ENCODE measurements at regions not wholly inside any gene's neighbourhood (a gene's known extent, or its start where the extent isn't known, plus 50 kb on each side); places are given as distances from the start of the nearest gene placed in this dataset.

GRCh38 chr4:38189445-38189844 lies 229.2 kb downstream of the PTTG2 start:
- no peak for TF ChIP-seq CTCF (conservative IDR thresholded peaks at IDR 0.05)
- no peak overlapping the region for H3K27ac Mint-ChIP-seq
- peaks cover 9% of the 10 kb centered on the region for H3K4me1 Mint-ChIP-seq (ENCODE audit: unreplicated experiment)

GRCh38 chr4:38190717-38191178 lies 230.6 kb downstream of the PTTG2 start:
- no peak for DNase-seq (ENCODE audit: extremely low spot score, unreplicated experiment)
- no peak overlapping the region for H3K27ac Mint-ChIP-seq

More at GRCh38 chr4:38189445-38189844, 229.2 kb downstream of the PTTG2 start:
- no peak overlapping the region for H3K4me3 Mint-ChIP-seq
- DNase-seq (ENCODE audit: extremely low spot score, unreplicated experiment) = no peak
- H3K27me3 Mint-ChIP-seq = no peaks in the 10 kb centered on the region
- peaks cover 6% of the 10 kb centered on the region for H3K9me3 Mint-ChIP-seq
- H3K36me3 Mint-ChIP-seq = no peaks in the 10 kb centered on the region

DNA sequence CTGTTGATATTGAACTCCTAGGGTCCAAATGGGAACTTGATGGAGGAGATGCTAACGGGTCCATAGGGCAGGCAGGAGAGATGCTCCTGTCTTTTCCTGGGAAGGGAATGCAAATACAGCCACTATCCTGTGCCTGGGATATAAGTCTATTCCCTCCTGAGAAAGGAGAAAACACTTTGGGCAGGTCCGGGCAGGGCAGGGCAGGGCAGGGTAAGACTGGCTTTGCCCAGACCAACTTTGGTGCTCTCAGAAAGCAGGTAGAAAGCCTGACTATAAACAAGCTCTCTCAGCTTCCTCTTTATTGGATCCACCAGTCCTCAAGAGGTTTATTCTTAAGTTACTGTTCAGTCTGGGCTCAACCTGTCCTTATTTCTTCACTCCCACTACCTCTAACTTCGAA lies 232.3 kb downstream of the PTTG2 start:
- no peaks in the 10 kb centered on the region for H3K27me3 Mint-ChIP-seq
- no peak overlapping the region for H3K4me3 Mint-ChIP-seq
- TF ChIP-seq CTCF (conservative IDR thresholded peaks at IDR 0.05) = no peak
- peaks cover 6% of the 10 kb centered on the region for H3K9me3 Mint-ChIP-seq
- H3K4me1 Mint-ChIP-seq (ENCODE audit: unreplicated experiment) = peaks cover 9% of the 10 kb centered on the region
- no peaks in the 10 kb centered on the region for H3K36me3 Mint-ChIP-seq
- DNase-seq (ENCODE audit: extremely low spot score, unreplicated experiment) = no peak
- H3K27ac Mint-ChIP-seq = peak overlapping the region; percentile 19

More at GRCh38 chr4:38190717-38191178, 230.6 kb downstream of the PTTG2 start:
- Mint-ChIP-seq H3K27me3 (no peaks in the 10 kb centered on the region), H3K9me3 (peaks cover 6% of the 10 kb centered on the region), H3K36me3 (no peaks in the 10 kb centered on the region), H3K4me3 (no peak overlapping the region), H3K4me1 (ENCODE audit: unreplicated experiment) (peaks cover 9% of the 10 kb centered on the region)
- TF ChIP-seq CTCF (conservative IDR thresholded peaks at IDR 0.05) = no peak

- Mint-ChIP-seq H3K4me1 (ENCODE audit: unreplicated experiment) (peaks cover 9% of the 10 kb centered on the region), H3K27me3 (no peaks in the 10 kb centered on the region), H3K4me3 (no peak overlapping the region), H3K27ac (no peak overlapping the region), H3K36me3 (no peaks in the 10 kb centered on the region), H3K9me3 (no peaks in the 10 kb centered on the region)
- no peak for TF ChIP-seq CTCF (conservative IDR thresholded peaks at IDR 0.05)
- DNase-seq (ENCODE audit: extremely low spot score, unreplicated experiment) = no peak
These were observed 233.2 kb downstream of the PTTG2 start for GRCh38 chr4:38193236-38193863.

DNA sequence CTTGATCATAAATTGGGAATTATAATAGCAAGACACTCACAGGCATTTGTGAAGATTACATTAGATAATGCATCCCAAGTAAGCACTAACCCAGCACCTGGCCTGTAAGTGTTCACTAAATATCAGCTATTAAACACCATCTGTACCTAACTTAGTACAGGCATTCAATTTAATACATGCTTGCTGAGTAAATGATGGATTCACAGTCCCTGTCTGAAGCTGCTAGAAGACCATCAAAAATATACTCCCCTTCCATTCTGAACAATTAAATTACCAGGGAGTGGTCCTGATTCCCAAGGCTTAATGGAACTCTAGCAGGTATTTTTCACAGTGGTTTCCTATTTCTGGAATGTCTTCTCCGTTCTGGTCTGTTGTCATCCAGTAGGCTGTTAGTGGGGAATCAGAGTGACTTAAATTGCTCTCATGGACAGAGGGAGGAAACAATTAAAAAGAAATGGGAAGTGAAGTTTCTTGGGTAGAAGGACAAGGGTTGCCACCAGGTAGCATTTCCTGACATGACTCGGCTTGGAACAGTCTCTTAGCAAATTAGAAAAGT lies 233.9 kb downstream of the PTTG2 start:
- no peak for DNase-seq (ENCODE audit: extremely low spot score, unreplicated experiment)
- TF ChIP-seq CTCF (conservative IDR thresholded peaks at IDR 0.05) = no peak
- Mint-ChIP-seq H3K4me1 (ENCODE audit: unreplicated experiment) (peaks cover 9% of the 10 kb centered on the region), H3K9me3 (no peaks in the 10 kb centered on the region), H3K36me3 (no peaks in the 10 kb centered on the region), H3K27me3 (no peaks in the 10 kb centered on the region), H3K4me3 (no peak overlapping the region), H3K27ac (no peak overlapping the region)

Measured in type B pancreatic cell (in vitro differentiated cells).